Vagina (tissue), 2 donors: ENCODE measurements at regions not wholly inside any gene's neighbourhood (a gene's known extent, or its start where the extent isn't known, plus 50 kb on each side); places are given as distances from the start of the nearest gene placed in this dataset.

ENCODE experiments used
- POLR2AphosphoS5 ChIP-seq, 2 donors: sonication (generic); formaldehyde crosslinking; IDR thresholded peaks; one replicate each; pipeline ENCODE4 v1.9.0; 2017; ENCODE audit warnings: antibody characterized with exemption in 2 of 2, mild to moderate bottlenecking in 2 of 2, low read depth in 1 of 2; ENCODE audit not compliant: insufficient read depth in 1 of 2
- TF ChIP-seq, protein P1 (sequence below), 3 experiments: fragments of 450-650 bp in 2 of 3; fragments of 200-600 bp in 1 of 3; sonication (generic) in 1 of 3; IDR thresholded peaks; one replicate each; pipeline ENCODE4 v1.5.1; 2017 to 2019; ENCODE audit warnings: antibody characterized with exemption in 3 of 3, mild to moderate bottlenecking in 2 of 3, moderate library complexity in 2 of 3

GRCh38 chr1:193348091-193348768, 161.8 kb upstream of the B3GALT2 start:
- TF ChIP-seq, protein P1, sequence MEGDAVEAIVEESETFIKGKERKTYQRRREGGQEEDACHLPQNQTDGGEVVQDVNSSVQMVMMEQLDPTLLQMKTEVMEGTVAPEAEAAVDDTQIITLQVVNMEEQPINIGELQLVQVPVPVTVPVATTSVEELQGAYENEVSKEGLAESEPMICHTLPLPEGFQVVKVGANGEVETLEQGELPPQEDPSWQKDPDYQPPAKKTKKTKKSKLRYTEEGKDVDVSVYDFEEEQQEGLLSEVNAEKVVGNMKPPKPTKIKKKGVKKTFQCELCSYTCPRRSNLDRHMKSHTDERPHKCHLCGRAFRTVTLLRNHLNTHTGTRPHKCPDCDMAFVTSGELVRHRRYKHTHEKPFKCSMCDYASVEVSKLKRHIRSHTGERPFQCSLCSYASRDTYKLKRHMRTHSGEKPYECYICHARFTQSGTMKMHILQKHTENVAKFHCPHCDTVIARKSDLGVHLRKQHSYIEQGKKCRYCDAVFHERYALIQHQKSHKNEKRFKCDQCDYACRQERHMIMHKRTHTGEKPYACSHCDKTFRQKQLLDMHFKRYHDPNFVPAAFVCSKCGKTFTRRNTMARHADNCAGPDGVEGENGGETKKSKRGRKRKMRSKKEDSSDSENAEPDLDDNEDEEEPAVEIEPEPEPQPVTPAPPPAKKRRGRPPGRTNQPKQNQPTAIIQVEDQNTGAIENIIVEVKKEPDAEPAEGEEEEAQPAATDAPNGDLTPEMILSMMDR (IDR thresholded peaks at IDR 0.05), result no peak
- no peak for TF ChIP-seq POLR2AphosphoS5 (IDR thresholded peaks at IDR 0.05; ENCODE audit: insufficient read depth in 1 of 2, low read depth in 1 of 2)
